ENCODE measurements at regions not wholly inside any gene's neighbourhood (a gene's known extent, or its start where the extent isn't known, plus 50 kb on each side); places are given as distances from the start of the nearest gene placed in this dataset.
"Not testable (repeated sequence)": the region's sequence is repeated elsewhere in the genome, so short reads cannot be mapped to it uniquely, and the experiment has no call there.

DNA sequence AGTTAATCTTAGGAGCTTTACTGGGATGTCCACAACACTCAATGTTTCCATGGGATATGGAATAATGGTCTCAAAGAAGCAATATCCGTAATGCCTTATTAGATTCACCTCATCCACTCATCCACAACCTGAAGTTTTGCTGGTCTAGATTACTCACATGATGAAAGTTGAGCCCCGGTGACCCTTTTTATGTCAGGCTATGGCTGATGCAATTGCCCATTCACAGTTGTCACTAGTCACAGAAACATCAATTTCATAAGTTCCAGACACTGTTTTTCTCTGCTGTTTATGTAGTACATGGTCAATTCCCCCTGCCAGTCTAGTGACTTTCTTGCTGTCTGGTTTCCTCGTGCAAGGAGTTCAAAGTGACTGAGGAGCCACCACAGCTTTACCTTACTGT lies 491.2 kb upstream of the ATXN8OS start:
- no peaks in the 10 kb centered on the region for H3K27me3 Mint-ChIP-seq
- intact Hi-C loops (cut with micrococcal nuclease): no loop called here
- H3K4me3 Mint-ChIP-seq: no peak overlapping the region
- no peaks in the 10 kb centered on the region for H3K36me3 Mint-ChIP-seq (ENCODE audit: low read depth)
- TF ChIP-seq, protein P1, sequence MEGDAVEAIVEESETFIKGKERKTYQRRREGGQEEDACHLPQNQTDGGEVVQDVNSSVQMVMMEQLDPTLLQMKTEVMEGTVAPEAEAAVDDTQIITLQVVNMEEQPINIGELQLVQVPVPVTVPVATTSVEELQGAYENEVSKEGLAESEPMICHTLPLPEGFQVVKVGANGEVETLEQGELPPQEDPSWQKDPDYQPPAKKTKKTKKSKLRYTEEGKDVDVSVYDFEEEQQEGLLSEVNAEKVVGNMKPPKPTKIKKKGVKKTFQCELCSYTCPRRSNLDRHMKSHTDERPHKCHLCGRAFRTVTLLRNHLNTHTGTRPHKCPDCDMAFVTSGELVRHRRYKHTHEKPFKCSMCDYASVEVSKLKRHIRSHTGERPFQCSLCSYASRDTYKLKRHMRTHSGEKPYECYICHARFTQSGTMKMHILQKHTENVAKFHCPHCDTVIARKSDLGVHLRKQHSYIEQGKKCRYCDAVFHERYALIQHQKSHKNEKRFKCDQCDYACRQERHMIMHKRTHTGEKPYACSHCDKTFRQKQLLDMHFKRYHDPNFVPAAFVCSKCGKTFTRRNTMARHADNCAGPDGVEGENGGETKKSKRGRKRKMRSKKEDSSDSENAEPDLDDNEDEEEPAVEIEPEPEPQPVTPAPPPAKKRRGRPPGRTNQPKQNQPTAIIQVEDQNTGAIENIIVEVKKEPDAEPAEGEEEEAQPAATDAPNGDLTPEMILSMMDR (IDR thresholded peaks at IDR 0.05): no peak
- no peaks in the 10 kb centered on the region for H3K4me1 Mint-ChIP-seq (ENCODE audit: low read depth)
- H3K27ac Mint-ChIP-seq: no peak overlapping the region
- ATAC-seq (no peak), DNase-seq (no peak)
- ChIA-PET POLR2A (no interaction called here), CTCF (no interaction called here)
- H3K9me3 Mint-ChIP-seq: peaks cover 10% of the 10 kb centered on the region

DNA sequence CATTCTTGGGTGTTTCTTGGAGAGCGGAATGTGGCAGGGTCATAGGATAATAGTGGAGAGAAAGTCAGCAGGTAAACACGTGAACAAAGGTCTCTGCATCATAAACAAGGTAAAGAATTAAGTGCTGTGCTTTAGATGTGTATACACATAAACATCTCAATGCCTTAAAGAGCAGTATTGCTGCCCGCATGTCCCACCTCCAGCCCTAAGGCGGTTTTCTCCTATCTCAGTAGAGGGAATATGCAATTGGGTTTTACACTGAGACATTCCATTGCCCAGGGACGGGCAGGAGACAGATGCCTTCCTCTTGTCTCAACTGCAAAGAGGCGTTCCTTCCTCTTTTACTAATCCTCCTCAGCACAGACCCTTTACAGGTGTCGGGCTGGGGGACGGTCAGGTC lies 492.6 kb upstream of the ATXN8OS start:
- POLR2A ChIA-PET; H3K36me3 Mint-ChIP-seq (ENCODE audit: low read depth); H3K9me3 Mint-ChIP-seq; CTCF ChIA-PET; H3K4me1 Mint-ChIP-seq (ENCODE audit: low read depth); H3K27me3 Mint-ChIP-seq; intact Hi-C loops (cut with micrococcal nuclease); ATAC-seq; DNase-seq; H3K4me3 Mint-ChIP-seq; H3K27ac Mint-ChIP-seq: not testable (repeated sequence)

DNA sequence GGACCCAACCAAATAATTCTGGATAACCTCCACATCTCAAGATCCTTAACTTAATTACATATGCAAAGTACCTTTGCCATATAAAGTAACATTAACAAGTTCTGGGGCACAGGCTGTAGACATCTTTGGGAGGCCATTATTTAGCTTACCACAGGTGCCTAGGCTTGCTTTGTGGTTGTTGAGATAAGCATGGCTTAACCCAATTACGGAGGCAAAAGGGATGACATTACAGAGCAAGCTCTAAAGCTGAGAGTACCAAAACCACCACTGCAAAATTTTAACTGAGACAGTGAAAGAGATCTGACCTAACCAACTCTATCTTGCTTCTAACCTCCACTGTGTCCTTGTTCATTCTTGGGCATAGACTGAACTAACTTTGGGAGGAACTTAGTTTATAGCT lies 502.9 kb upstream of the ATXN8OS start:
- no peak overlapping the region for H3K27ac Mint-ChIP-seq
- no peak for DNase-seq
- no peak for ATAC-seq
- intact Hi-C loops (cut with micrococcal nuclease): no loop called here
- H3K27me3 Mint-ChIP-seq: no peaks in the 10 kb centered on the region
- H3K9me3 Mint-ChIP-seq: peaks cover 9% of the 10 kb centered on the region
- H3K4me1 Mint-ChIP-seq (ENCODE audit: low read depth): no peaks in the 10 kb centered on the region
- ChIA-PET CTCF (no interaction called here), POLR2A (interaction anchor here (1.4 kb wide), 1 partner anchor 9 kb away, joined by 5 read pairs; no protein-coding TSS in a partner anchor)
- H3K36me3 Mint-ChIP-seq (ENCODE audit: low read depth): no peaks in the 10 kb centered on the region
- no peak overlapping the region for H3K4me3 Mint-ChIP-seq
- TF ChIP-seq, protein P1 (IDR thresholded peaks at IDR 0.05): no peak

DNA sequence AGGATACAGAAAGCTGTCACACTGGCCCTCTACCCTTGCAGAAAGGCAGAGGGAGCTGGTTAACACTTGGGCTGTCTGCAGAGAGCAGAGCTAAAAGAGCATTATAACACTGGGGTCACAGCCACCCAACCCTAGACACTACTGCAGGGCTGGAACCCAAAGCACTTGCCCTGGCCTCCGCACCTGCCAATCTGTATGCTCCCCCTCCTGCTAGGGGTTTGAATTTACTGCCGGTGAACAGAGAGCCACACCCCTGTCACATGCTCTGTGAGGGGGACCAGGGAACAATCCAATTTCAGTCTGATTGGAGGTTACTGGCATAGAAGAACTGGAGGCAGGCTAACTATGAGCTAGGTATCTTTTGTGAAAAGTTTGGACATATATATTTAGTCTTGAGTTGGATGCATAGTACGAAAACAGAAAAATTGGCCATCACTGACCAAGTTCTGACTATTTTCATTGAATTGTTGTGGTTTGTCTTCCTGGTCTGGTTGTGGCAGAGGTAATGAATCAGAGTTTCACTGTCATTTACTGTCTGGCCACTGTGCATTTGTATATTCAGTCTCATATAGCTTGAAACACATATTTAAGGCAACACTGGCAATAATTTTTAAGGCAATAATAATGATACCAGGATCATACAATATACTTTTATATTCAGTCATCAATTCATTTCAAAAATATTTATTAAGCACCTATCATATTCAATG lies 504.3 kb upstream of the ATXN8OS start:
- Mint-ChIP-seq H3K27me3 (no peaks in the 10 kb centered on the region), H3K4me3 (no peak overlapping the region), H3K4me1 (ENCODE audit: low read depth) (no peaks in the 10 kb centered on the region), H3K27ac (no peak overlapping the region), H3K36me3 (ENCODE audit: low read depth) (no peaks in the 10 kb centered on the region), H3K9me3 (peaks cover 9% of the 10 kb centered on the region)
- no peak for ATAC-seq
- ChIA-PET CTCF (no interaction called here), POLR2A (no interaction called here)
- TF ChIP-seq, protein P1 (IDR thresholded peaks at IDR 0.05): no peak
- intact Hi-C loops (cut with micrococcal nuclease): no loop called here
- no peak for DNase-seq

DNA sequence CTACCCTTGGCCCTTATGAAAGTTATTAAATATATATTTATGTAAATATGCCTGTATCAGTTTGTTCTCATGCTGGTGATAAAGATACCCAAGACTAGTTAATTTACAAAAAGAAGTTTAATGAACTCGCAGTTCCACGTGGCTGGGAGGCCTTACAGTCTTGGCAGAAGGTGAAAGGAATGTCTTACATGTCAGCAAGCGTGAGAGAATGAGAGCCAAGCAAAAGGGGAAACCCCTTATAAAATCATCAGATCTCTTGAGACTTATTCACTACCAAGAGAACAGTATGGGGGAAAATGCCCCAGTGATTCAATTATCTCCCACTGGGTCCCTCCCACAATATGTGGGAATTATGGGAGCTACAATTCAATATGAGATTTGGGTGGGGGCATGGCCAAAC lies 506.0 kb upstream of the ATXN8OS start:
- Mint-ChIP-seq H3K9me3 (peaks cover 9% of the 10 kb centered on the region), H3K36me3 (ENCODE audit: low read depth) (no peaks in the 10 kb centered on the region), H3K4me3 (no peak overlapping the region), H3K27me3 (no peaks in the 10 kb centered on the region), H3K4me1 (ENCODE audit: low read depth) (no peaks in the 10 kb centered on the region), H3K27ac (no peak overlapping the region)
- ChIA-PET CTCF (no interaction called here), POLR2A (no interaction called here)
- TF ChIP-seq, protein P1 (IDR thresholded peaks at IDR 0.05): no peak
- ATAC-seq: no peak
- no peak for DNase-seq
- intact Hi-C loops (cut with micrococcal nuclease): no loop called here

All from activated CD8-positive, alpha-beta T cell treated with anti-CD3 and anti-CD28 coated beads for 36 hours (primary cell).